ENCODE measurements at regions not wholly inside any gene's neighbourhood (a gene's known extent, or its start where the extent isn't known, plus 50 kb on each side); places are given as distances from the start of the nearest gene placed in this dataset.
A peak's percentile ranks its signal among the peaks of the same experiment; 100 is the strongest.

DNA sequence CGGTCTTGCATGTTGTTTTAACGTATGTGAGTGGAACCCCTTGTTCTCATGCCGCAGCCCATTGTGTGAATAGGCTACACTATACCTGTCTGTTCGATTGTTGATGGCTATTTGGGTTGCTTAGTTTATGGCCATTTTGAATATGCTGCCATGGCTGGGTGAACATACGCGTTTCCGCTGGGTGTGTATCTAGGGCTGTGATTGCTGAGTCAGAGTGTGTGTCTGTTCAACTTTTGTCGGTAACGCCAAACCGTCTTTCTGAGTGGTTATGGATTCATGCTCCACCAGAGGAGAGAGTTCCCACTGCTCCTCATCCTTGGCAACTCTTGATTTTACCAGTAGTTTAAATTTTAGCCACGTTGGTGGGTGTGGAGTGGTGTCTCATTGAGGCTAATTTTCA is 77.0 kb downstream of the METRNL start:
- Histone ChIP-seq H3K9me3 (no peaks in the 10 kb centered on the region), H3K27me3 (ENCODE audit: insufficient read depth in 3 of 3, low read length in 2 of 3) (peaks cover 0 to 68% (median 10%) of the 10 kb centered on the region in 3 donors), H3K4me1 (peaks cover 5% of the 10 kb centered on the region), H3K4me3 (no peak overlapping the region), H3K27ac (no peak overlapping the region), H3K36me3 (ENCODE audit: insufficient read depth in 1 of 2, low read depth in 1 of 2) (no peaks in the 10 kb centered on the region)
- DNase-seq (no peak), ATAC-seq (no peak)
- TF ChIP-seq, protein P1, sequence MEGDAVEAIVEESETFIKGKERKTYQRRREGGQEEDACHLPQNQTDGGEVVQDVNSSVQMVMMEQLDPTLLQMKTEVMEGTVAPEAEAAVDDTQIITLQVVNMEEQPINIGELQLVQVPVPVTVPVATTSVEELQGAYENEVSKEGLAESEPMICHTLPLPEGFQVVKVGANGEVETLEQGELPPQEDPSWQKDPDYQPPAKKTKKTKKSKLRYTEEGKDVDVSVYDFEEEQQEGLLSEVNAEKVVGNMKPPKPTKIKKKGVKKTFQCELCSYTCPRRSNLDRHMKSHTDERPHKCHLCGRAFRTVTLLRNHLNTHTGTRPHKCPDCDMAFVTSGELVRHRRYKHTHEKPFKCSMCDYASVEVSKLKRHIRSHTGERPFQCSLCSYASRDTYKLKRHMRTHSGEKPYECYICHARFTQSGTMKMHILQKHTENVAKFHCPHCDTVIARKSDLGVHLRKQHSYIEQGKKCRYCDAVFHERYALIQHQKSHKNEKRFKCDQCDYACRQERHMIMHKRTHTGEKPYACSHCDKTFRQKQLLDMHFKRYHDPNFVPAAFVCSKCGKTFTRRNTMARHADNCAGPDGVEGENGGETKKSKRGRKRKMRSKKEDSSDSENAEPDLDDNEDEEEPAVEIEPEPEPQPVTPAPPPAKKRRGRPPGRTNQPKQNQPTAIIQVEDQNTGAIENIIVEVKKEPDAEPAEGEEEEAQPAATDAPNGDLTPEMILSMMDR (IDR thresholded peaks at IDR 0.05), result no peak
- WGBS, 3 donors, result 92 to 94% (median 93%) methylated on average over 11 of the region's 11 CpGs
- intact Hi-C loops (cut with DNase I), result no loop called here

DNA sequence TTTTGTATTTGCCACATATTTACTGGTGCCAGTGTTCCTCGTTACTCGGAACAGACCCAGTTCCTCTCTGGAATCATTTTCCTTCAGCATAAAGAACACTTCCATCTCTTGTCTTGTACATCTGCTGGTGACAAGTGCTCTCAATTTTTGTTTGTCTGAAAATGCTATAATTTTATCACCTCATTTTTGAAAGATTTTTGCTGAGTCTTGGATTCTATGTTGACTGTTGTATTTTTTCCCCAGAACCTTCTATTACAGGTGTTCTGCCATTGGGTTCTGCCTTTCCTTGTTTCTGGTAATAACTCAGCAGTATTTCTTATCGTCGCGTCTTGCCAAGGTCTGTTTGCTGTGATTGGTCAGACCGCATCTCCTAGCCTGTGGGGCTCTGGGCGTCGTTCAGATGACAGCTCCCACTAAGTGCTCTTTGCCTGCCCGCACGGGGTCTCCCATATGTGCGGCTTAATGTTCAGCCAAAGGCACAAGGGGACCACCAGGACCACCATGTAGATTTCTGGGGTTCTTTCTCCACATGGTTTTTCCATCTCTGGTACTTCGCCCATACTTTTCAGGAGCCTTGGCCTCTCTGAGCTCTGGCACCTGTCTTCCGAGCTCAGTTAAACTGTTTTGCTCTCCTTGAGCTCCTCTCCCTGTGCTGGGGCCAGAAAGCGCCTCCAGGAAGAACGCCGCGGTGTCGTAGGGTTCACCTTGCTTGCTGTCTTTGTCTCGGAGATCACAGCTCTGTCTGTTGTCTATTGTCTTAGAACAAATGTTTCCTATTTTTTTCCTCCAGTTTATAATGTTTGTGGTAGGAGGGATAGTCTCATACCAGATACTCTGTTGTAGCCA is 80.0 kb downstream of the METRNL start:
- intact Hi-C loops (cut with DNase I), result no loop called here
- DNase-seq (no peak), ATAC-seq (no peak)
- 91 to 93% (median 91%) methylated on average over 19 of the region's 19 CpGs for WGBS, 3 donors
- H3K4me3 ChIP-seq, result no peak overlapping the region
- no peaks in the 10 kb centered on the region for H3K4me1 ChIP-seq
- peaks cover 0 to 38% (median 3%) of the 10 kb centered on the region in 3 donors for H3K27me3 ChIP-seq (ENCODE audit: insufficient read depth in 3 of 3, low read length in 2 of 3)
- H3K9me3 ChIP-seq, result no peaks in the 10 kb centered on the region
- TF ChIP-seq, protein P1 (IDR thresholded peaks at IDR 0.05), result no peak
- H3K27ac ChIP-seq, result no peak overlapping the region
- no peaks in the 10 kb centered on the region for H3K36me3 ChIP-seq (ENCODE audit: insufficient read depth in 1 of 2, low read depth in 1 of 2)

DNA sequence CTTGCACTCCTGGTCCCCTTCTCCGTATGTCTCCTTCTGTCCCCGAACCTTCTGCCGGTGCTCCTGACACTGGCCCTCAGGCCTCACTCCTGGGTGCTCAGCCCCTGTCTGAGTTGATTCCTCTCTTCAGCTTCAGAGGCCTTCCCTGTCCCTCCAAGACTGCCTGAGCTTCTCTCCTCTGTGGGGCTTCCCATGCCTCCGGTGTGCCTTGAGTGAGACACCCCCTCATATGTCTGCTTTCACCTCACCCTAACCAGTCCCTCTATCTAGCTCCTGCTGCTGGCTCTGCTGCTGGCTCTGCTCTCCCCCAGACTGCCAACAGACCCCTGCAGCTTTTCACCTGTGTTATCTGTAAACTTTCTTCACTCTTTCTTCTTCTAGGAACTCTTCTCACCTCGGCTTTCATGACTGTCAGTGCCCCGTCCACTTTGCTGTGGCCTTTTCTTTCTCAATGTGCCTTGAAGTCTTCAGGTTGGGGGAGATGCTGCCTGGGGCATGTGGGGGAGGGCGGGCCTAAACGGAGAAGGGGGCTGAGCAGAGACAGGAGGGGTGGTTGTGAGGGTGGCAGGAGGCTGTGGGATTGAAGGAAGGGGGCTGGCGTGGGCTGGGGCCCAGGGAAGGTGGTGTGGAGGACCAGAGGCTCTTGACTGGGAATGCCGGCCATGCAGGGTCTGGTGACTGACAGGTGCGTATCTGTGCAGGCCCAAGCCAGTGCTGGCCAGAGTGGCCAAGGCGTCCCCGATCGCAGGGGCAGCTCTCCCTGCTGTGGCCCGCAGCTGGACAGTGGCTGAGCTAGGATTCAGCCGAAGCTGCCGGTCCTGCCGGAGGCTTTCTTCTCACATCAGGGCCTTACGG is 81.3 kb downstream of the METRNL start:
- TF ChIP-seq, protein P1 (IDR thresholded peaks at IDR 0.05), result no peak
- peak in 1 of 4 donors; percentile 16 for ATAC-seq
- Histone ChIP-seq H3K36me3 (ENCODE audit: insufficient read depth in 1 of 2, low read depth in 1 of 2) (no peaks in the 10 kb centered on the region), H3K27ac (no peak overlapping the region), H3K4me1 (no peaks in the 10 kb centered on the region), H3K27me3 (ENCODE audit: insufficient read depth in 3 of 3, low read length in 2 of 3) (peaks cover 0 to 26% (median 3%) of the 10 kb centered on the region in 3 donors), H3K9me3 (no peaks in the 10 kb centered on the region), H3K4me3 (no peak overlapping the region)
- WGBS, 3 donors, result 64 to 78% (median 70%) methylated on average over 17 to 19 of the region's 19 CpGs
- DNase-seq, result no peak
- intact Hi-C loops (cut with DNase I), result no loop called here

DNA sequence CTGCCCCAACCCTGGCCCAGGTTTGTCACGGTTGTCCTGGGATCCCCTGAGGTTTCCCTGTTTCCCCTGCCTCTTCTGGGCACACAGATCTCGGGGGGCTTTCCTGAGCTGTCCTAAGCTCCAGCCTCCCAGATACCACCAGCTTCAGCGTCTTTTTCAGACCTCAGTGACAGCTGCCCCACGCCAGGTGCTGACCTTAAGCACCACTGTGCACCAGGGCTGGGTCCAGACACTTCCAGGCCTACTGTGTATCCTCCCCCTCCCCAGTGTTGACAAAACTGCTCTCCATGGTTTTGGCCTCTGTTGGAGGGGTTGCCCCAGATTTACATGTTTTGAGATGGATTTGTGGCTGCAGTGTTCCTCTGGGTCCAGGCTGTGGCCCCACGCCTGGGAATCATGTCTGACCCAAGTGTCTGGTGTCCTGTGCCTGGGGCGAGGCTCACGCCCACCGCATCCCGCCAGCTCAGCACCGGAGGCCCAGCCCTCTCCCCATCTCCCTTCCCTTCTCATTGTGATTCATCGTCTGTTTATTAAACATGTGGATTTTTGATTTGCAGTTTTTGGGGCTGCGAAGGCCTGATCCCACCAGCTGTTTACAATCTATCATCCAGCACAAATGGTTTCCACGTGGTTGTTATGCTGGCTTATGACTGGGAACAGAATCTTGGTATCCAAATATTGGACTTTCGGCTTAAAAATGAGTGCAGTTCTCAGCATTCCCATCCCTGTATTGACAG is 82.1 kb downstream of the METRNL start:
- no peaks in the 10 kb centered on the region for H3K36me3 ChIP-seq (ENCODE audit: insufficient read depth in 1 of 2, low read depth in 1 of 2)
- ATAC-seq (peak in 2 of 4 donors; percentile 54 to 57), DNase-seq (no peak)
- intact Hi-C loops (cut with DNase I), result no loop called here
- peaks cover 0 to 23% (median 3%) of the 10 kb centered on the region in 3 donors for H3K27me3 ChIP-seq (ENCODE audit: insufficient read depth in 3 of 3, low read length in 2 of 3)
- no peak overlapping the region for H3K4me3 ChIP-seq
- no peaks in the 10 kb centered on the region for H3K4me1 ChIP-seq
- WGBS, 3 donors, result 52 to 67% (median 54%) methylated on average over 14 of the region's 14 CpGs
- TF ChIP-seq, protein P1 (IDR thresholded peaks at IDR 0.05), result no peak
- no peak overlapping the region for H3K27ac ChIP-seq
- no peaks in the 10 kb centered on the region for H3K9me3 ChIP-seq

Data from psoas muscle (tissue), 7 donors.